Prostate gland (tissue), 2 donors: ENCODE measurements at regions not wholly inside any gene's neighbourhood (a gene's known extent, or its start where the extent isn't known, plus 50 kb on each side); places are given as distances from the start of the nearest gene placed in this dataset.

Source experiments
- DNase-seq: peaks from one replicate; pipeline ENCODE4 v3.0.0-alpha.2; 2019; ENCODE audit warnings: low spot score
- H3K27ac ChIP-seq, 2 donors: fragments of 200-600 bp; sonication (generic); 2 replicates each; pipeline ENCODE4 v1.5.1; 2017 to 2019
- H3K27me3 ChIP-seq: fragments of 200-600 bp; sonication (generic); replicated peaks from 2 replicates; pipeline ENCODE4 v1.5.1; 2019; ENCODE audit not compliant: insufficient read depth
- H3K36me3 ChIP-seq, 2 donors: fragments of 200-600 bp; sonication (generic); 1 replicate in 1 of 2; 2 replicates in 1 of 2; pipeline versions ENCODE4 v1.5.1 to v1.8.1; 2017 to 2019
- H3K4me1 ChIP-seq: fragments of 200-600 bp; sonication (generic); replicated peaks from 2 replicates; pipeline ENCODE4 v1.5.1; 2019
- H3K4me3 ChIP-seq, 2 donors: fragments of 200-600 bp; sonication (generic); 2 replicates each; pipeline ENCODE4 v1.5.1; 2017 to 2019
- H3K9me3 ChIP-seq: fragments of 200-600 bp; sonication (generic); 2 replicates; pipeline ENCODE4 v1.5.1; 2017
- POLR2A ChIP-seq: fragments of 450-650 bp; IDR thresholded peaks from one replicate; pipeline ENCODE4 v1.6.1; 2016; ENCODE audit warnings: antibody characterized with exemption, mild to moderate bottlenecking
- POLR2AphosphoS5 ChIP-seq: sonication (generic); formaldehyde crosslinking; IDR thresholded peaks from one replicate; pipeline ENCODE4 v1.6.1; 2017; ENCODE audit warnings: antibody characterized with exemption
- WGBS: methylation state at CpG from one replicate; pipeline ENCODE4 v1.1.5; 2018; 5-methylcytosine and 5-hydroxymethylcytosine counted together
- intact Hi-C: fragments of 100-400 bp; cut with DNase I; formaldehyde crosslinking; loops from one replicate; pipeline ENCODE4 v1.14.2; 2022
- TF ChIP-seq, protein P1 (sequence below), 4 experiments: fragments of 200-600 bp in 2 of 4; fragments of 450-650 bp in 2 of 4; sonication (generic) in 2 of 4; IDR thresholded peaks; 1 replicate in 3 of 4; 2 replicates in 1 of 4; pipeline ENCODE4 v1.5.1; 2016 to 2019; ENCODE audit warnings: antibody characterized with exemption in 4 of 4, mild to moderate bottlenecking in 2 of 4, moderate library complexity in 2 of 4

DNA sequence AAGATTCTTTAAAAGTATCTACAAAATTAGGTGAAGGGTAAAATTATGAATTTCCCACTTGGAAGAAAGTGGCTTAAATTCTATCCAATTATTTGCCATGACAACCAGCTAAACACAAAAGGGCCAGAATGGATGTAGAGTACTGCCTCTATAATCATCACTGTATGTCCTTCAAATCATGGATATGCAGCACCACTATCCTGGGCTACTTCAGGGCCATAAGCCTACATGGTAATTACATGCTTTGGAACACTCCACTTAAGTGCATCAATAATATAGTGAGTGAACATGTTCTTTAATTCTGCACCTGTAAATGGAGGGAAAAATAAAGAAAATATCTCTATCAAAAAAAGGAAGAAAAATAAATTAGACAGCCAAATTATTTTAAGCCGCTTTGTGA, 575.2 kb downstream of the ISL1 start:
- no peaks in the 10 kb centered on the region for H3K36me3 ChIP-seq
- no peaks in the 10 kb centered on the region for H3K4me1 ChIP-seq
- intact Hi-C loops, result no loop called here
- no peak overlapping the region for H3K27ac ChIP-seq
- no peak overlapping the region for H3K4me3 ChIP-seq
- H3K9me3 ChIP-seq, result no peaks in the 10 kb centered on the region
- 92% methylated on average over 1 of the region's 1 CpG for WGBS
- H3K27me3 ChIP-seq, result no peaks in the 10 kb centered on the region
- no peak for DNase-seq
- no peak for TF ChIP-seq POLR2AphosphoS5
- TF ChIP-seq POLR2A, result no peak
- TF ChIP-seq, protein P1, sequence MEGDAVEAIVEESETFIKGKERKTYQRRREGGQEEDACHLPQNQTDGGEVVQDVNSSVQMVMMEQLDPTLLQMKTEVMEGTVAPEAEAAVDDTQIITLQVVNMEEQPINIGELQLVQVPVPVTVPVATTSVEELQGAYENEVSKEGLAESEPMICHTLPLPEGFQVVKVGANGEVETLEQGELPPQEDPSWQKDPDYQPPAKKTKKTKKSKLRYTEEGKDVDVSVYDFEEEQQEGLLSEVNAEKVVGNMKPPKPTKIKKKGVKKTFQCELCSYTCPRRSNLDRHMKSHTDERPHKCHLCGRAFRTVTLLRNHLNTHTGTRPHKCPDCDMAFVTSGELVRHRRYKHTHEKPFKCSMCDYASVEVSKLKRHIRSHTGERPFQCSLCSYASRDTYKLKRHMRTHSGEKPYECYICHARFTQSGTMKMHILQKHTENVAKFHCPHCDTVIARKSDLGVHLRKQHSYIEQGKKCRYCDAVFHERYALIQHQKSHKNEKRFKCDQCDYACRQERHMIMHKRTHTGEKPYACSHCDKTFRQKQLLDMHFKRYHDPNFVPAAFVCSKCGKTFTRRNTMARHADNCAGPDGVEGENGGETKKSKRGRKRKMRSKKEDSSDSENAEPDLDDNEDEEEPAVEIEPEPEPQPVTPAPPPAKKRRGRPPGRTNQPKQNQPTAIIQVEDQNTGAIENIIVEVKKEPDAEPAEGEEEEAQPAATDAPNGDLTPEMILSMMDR (IDR thresholded peaks at IDR 0.05), result no peak

DNA sequence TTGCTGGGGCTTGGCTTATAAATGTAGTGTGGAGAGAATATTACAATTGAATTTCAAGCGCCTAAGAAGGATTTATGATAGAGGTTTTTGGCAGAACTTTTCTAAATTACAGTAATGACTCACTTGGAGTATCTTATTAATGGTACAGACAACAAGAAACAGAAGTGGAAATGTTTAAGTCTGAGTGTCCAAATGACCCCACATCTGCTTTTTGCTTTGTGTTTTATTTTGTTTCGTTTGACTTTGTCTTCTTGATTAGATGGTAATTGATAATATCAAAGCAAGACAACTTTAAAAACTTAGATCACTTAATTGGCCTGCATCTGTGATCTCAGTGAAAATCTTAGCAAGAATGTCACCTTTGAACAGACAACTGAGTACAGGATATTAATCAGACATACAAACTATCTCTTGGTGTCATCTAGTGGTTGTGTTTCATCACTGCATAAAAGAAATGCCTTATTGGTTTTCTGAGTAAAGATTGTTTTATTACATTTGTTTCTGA, 577.4 kb downstream of the ISL1 start:
- WGBS, result 23% methylated on average over 2 of the region's 2 CpGs
- H3K9me3 ChIP-seq, result no peaks in the 10 kb centered on the region
- no peak overlapping the region for H3K27ac ChIP-seq
- H3K36me3 ChIP-seq, result no peaks in the 10 kb centered on the region
- H3K27me3 ChIP-seq, result no peaks in the 10 kb centered on the region
- TF ChIP-seq, protein P1 (IDR thresholded peaks at IDR 0.05), result peak; percentile 15 to 80 (median 55)
- TF ChIP-seq POLR2AphosphoS5, result no peak
- no peak overlapping the region for H3K4me3 ChIP-seq
- intact Hi-C loops, result loop anchor here (5.0 kb wide), 1 partner anchor 998 kb away; no protein-coding TSS in a partner anchor
- DNase-seq, result no peak
- no peaks in the 10 kb centered on the region for H3K4me1 ChIP-seq

DNA sequence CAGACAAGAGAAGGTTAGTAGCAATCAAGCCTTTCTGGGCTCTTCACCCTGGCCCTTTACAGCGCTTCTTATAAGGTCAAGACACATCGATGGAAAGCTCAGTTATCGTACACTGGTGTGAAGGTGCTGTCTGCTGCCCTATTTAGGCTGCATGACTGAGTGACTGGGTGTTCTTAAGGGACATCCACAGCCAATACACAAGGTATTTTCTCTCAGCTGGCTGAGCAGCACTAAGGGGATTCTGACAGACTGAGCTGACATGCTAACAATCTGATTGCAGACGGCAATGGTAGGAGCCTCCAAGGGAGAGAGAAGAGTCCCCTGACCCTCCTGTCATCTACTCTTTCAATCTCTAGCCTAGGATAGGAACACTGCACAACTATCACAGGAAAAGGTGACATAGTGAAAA, 577.9 kb downstream of the ISL1 start:
- no peak for DNase-seq
- 48% methylated on average over 4 of the region's 4 CpGs for WGBS
- TF ChIP-seq, protein P1 (IDR thresholded peaks at IDR 0.05), result no peak
- no peak for TF ChIP-seq POLR2AphosphoS5
- TF ChIP-seq POLR2A, result no peak
- Histone ChIP-seq H3K36me3 (no peaks in the 10 kb centered on the region), H3K9me3 (no peaks in the 10 kb centered on the region), H3K4me3 (no peak overlapping the region), H3K27me3 (no peaks in the 10 kb centered on the region), H3K4me1 (no peaks in the 10 kb centered on the region), H3K27ac (no peak overlapping the region)
- intact Hi-C loops, result loop anchor here (5.0 kb wide), 1 partner anchor 999 kb away; no protein-coding TSS in a partner anchor

GRCh38 chr5:51968756-51969155, 585.5 kb downstream of the ISL1 start:
- Histone ChIP-seq H3K9me3 (no peaks in the 10 kb centered on the region), H3K27me3 (no peaks in the 10 kb centered on the region), H3K4me1 (no peaks in the 10 kb centered on the region), H3K27ac (no peak overlapping the region), H3K36me3 (no peaks in the 10 kb centered on the region), H3K4me3 (no peak overlapping the region)
- intact Hi-C loops, result no loop called here
- no peak for TF ChIP-seq POLR2A
- no peak for DNase-seq
- WGBS, result 36% methylated on average over 1 of the region's 1 CpG

GRCh38 chr5:51974834-51975233, 591.6 kb downstream of the ISL1 start:
- intact Hi-C loops, result no loop called here
- no peaks in the 10 kb centered on the region for H3K27me3 ChIP-seq
- H3K27ac ChIP-seq, result no peak overlapping the region
- no peaks in the 10 kb centered on the region for H3K4me1 ChIP-seq
- no peak for TF ChIP-seq POLR2A
- TF ChIP-seq POLR2AphosphoS5, result no peak
- TF ChIP-seq, protein P1 (IDR thresholded peaks at IDR 0.05), result no peak
- H3K36me3 ChIP-seq, result no peaks in the 10 kb centered on the region
- 96% methylated on average over 6 of the region's 6 CpGs for WGBS
- H3K9me3 ChIP-seq, result no peaks in the 10 kb centered on the region
- no peak for DNase-seq
- no peak overlapping the region for H3K4me3 ChIP-seq
